Keratinocyte (primary cell): ENCODE measurements at regions not wholly inside any gene's neighbourhood (a gene's known extent, or its start where the extent isn't known, plus 50 kb on each side); places are given as distances from the start of the nearest gene placed in this dataset.

Experiments used
- EZH2 ChIP-seq: IDR thresholded peaks from one replicate; pipeline ENCODE4 v1.6.1; 2012; ENCODE audit warnings: inconsistent platforms, mild to moderate bottlenecking, low read length, moderate library complexity
- TF ChIP-seq, protein P1 (sequence below), 3 experiments: IDR thresholded peaks in 1 of 3; conservative IDR thresholded peaks in 1 of 3; optimal IDR thresholded peaks in 1 of 3; 2 replicates in 2 of 3; 3 replicates in 1 of 3; pipeline versions ENCODE3 to v1.5.1; 2011; ENCODE audit warnings: low read length in 3 of 3, mild to moderate bottlenecking in 3 of 3, moderate library complexity in 2 of 3, control low read depth in 1 of 3, inconsistent platforms in 1 of 3; ENCODE audit not compliant: insufficient read depth in 2 of 3; ENCODE audit errors: extremely low read depth in 1 of 3

DNA sequence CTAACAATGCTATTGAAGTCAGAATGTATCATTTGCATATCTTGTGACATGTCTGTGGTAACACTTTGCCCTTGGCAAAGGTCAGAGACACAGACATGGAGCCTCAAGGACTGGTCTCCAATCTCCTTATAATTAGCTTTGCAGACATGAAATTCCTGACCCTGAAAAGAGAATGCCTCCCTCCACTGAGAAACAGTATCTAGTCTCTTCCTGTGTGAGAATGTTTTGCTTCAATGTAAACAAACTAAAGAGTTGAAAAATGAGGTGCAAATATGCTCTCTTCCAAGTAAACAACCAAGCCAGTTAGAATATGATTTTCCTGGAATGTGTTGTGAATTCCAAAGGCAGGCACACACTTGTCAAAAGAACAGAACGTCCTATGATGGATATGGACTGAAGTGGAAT is 407.1 kb upstream of the MARCKS start:
- TF ChIP-seq, protein P1, sequence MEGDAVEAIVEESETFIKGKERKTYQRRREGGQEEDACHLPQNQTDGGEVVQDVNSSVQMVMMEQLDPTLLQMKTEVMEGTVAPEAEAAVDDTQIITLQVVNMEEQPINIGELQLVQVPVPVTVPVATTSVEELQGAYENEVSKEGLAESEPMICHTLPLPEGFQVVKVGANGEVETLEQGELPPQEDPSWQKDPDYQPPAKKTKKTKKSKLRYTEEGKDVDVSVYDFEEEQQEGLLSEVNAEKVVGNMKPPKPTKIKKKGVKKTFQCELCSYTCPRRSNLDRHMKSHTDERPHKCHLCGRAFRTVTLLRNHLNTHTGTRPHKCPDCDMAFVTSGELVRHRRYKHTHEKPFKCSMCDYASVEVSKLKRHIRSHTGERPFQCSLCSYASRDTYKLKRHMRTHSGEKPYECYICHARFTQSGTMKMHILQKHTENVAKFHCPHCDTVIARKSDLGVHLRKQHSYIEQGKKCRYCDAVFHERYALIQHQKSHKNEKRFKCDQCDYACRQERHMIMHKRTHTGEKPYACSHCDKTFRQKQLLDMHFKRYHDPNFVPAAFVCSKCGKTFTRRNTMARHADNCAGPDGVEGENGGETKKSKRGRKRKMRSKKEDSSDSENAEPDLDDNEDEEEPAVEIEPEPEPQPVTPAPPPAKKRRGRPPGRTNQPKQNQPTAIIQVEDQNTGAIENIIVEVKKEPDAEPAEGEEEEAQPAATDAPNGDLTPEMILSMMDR (optimal IDR thresholded peaks at IDR 0.05 in 1 of 3, IDR thresholded peaks at IDR 0.05 in 1 of 3, conservative IDR thresholded peaks at IDR 0.05 in 1 of 3; ENCODE audit: extremely low read depth in 1 of 3, insufficient read depth in 2 of 3, low read length in 3 of 3) = no peak
- TF ChIP-seq EZH2 = no peak
